ENCODE measurements at regions not wholly inside any gene's neighbourhood (a gene's known extent, or its start where the extent isn't known, plus 50 kb on each side); places are given as distances from the start of the nearest gene placed in this dataset.
A peak's percentile ranks its signal among the peaks of the same experiment; 100 is the strongest.
"Not testable (repeated sequence)": the region's sequence is repeated elsewhere in the genome, so short reads cannot be mapped to it uniquely, and the experiment has no call there.

DNA sequence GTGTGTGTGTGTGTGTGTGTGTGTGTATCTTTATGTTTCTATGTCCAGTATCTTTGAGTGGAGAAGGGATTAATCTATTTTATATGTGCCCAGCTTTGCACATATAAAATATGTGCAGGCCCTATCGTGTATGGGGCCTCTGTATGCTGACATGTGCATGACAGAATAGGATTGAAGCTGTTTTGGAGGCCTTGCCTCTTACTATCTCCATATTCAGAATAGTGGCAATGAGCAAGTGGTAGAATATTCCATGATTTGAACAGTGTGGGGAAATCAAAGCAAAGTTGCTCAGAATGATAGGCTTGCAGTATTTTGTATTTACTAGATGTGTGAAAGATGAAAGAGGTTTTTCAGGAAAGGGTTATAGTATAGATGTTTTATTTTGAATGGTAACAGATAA lies 480.8 kb downstream of the XIRP2 start:
- no peak for DNase-seq (ENCODE audit: low read depth, low spot score)

GRCh38 chr2:167368371-167368770 lies 480.1 kb downstream of the XIRP2 start:
- no peak for DNase-seq (ENCODE audit: low read depth, low spot score)

- DNase-seq (ENCODE audit: low read depth, low spot score): no peak
These were observed 476.9 kb downstream of the XIRP2 start for GRCh38 chr2:167365216-167365615.

- no peak for DNase-seq (ENCODE audit: low read depth, low spot score)
These were observed 473.1 kb downstream of the XIRP2 start for GRCh38 chr2:167361426-167361825.

DNA sequence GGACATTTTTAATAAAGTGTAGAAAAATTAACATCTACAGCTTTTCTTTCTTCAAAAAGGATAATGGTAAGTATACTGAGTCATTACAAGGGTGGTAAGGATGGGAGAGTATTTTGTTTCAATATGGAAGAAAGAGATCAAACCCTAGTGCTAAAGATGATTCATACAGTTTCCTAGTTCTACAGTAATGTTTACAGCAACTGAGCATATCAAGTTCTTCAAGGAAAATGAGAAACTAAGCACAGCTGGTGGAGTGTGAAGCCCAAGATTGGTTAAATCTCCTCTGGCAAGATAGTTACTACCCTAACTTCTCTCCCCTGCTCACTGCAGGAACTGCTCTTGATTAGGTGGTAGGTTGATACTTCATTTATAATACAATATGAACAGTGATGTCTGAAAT lies 467.5 kb downstream of the XIRP2 start:
- no peak for DNase-seq (ENCODE audit: low read depth, low spot score)

DNA sequence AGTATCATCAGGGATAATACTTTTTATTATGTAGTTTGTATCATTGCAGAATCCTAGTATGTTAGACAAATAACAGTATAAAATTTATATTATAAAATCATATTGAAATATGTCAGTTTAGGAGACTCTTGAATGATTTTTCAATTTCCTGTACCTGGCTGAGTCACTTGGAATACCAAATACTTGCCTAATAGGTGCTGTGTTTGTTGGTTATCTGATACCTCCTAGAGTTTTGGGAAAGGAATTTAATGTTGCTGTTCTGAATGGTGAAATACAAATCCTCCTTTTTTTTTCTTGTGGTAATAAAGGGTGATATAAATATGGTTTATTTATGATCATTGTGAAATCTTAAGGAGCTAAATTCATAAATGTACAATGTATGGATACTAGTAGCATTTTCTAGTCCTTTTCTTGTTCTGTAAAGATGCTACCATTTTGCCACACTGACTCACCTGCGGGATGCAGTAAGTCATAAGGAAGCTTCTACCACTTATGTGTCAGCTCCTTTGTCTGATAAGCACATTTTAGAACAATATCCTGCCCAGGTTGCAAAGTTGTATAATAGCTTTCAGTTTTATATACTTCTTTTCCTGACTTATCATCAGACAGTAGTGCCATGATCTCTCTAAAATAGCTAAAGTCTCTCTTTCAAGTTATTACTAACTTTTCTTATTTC lies 465.5 kb downstream of the XIRP2 start:
- no peak for DNase-seq (ENCODE audit: low read depth, low spot score)

DNA sequence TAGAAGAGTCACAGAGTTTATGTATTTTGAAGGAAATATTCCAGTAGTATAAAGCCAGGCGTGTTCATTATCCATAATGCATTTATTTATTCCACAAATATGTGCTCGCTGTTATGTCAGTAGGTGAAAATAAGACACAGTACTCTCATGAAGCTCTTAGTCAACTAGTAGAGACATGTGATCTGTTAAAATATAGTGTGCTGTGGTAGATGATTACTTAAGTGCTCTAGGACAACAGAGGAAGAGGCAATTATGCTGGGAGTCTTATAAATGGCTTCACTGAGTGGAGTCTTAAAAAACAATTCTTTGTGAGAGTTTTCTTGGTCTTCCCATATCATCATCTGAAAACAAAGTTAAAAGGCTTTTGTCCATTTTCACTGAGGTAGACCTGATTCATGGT lies 457.3 kb downstream of the XIRP2 start:
- no peak for DNase-seq (ENCODE audit: low read depth, low spot score)

DNA sequence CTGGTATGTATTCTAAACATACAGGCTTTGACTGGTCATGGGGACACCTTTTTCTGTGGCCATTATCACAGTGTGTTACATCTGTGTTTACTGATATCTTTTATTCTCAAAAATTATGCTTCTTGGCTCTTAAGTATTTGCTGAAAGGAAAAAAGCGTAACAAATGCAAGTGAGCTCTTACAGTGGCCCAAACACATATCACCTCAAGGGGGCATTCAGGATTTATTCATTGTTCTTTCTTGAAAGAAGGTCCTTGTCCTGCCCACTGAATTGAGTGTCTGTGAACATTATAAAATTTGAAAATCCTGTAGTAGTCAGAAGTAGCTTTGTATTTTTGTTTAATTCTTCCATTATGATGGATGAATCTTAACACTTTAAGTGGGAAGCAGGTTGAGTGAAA lies 454.5 kb downstream of the XIRP2 start:
- no peak for DNase-seq (ENCODE audit: low read depth, low spot score)

DNA sequence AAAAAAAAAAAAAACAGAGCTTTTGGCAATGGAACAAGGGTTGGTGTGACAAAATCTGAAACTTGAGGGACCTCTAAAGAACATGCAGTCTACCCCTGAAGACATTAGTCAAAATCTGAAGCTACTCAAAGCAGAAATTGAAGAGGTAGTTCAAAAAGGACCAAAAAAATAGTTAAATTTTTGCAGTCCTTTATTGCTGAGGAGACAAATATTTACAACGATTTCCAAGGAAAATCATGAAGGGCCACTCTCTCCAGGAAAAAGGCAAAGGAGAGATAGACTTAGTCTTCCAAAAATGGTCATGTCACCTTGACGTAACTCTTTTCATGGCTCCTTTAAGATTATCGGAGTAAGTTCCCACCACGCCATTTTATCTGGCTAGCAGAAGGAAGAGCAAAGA lies 452.0 kb downstream of the XIRP2 start:
- no peak for DNase-seq (ENCODE audit: low read depth, low spot score)

- no peak for DNase-seq (ENCODE audit: low read depth, low spot score)
These were observed 447.9 kb downstream of the XIRP2 start for GRCh38 chr2:167336213-167336612.

- DNase-seq (ENCODE audit: low read depth, low spot score): peak; percentile 56
These were observed 447.3 kb downstream of the XIRP2 start for GRCh38 chr2:167335541-167335992.

DNA sequence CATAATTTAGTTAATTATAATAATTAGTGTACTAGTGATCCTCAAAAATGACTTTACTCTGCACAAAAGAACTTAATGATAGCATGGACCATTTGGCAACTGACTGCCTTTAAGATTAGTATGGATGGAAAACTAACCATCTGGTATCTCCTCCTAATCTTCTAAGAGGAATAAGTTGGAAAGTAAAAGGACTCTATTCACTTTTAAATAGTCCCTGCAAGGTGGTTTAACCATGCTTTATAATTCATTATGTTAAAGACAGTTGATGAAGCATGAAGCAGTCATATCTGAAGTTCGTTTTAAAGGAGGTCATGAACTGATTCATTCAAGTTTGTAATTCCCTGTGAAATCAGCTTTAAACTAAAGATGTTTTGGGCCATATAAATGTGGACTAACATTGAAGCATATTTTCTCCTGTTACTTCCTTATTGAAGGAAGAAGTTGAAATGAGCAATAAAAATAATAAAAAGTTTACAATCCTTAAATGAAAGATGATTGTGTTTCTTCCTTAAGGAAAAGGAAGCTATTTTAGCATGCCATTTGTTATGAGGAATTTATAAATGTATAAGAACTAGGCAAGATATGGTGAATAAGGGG lies 446.0 kb downstream of the XIRP2 start:
- no peak for DNase-seq (ENCODE audit: low read depth, low spot score)

GRCh38 chr2:167333245-167333644 lies 445.0 kb downstream of the XIRP2 start:
- DNase-seq (ENCODE audit: low read depth, low spot score): no peak

GRCh38 chr2:167332358-167332757 lies 444.1 kb downstream of the XIRP2 start:
- no peak for DNase-seq (ENCODE audit: low read depth, low spot score)

DNA sequence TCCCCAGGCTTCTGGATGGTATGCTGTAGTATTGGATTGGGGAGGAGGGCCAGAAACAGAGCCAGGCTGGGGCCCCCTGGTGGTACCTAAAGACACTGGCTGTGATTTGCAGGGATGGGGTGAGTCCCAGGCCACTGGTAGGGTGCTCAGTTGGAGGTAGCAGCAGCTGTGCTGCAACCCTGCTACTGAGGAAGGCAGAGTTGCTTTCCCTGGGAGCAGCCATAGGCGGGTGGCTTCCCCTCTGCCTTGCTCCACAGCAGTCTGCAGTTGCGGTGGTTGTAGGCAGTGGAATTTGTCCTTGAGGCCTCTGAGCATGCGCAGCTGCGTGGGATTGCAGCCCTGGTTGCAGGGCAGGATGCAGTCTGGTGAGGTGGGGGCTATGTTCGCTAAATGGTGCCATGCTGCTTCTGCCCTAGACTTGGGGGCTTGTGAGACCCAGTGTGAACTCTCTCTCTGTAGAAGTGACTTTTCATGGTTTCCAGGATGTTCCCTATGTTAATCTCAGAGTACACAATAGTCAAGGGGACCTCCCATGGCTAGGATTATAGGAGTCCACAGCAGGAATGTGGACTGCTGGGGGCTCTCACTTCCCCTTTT lies 443.5 kb downstream of the XIRP2 start:
- no peak for DNase-seq (ENCODE audit: low read depth, low spot score)

GRCh38 chr2:167328808-167329207 lies 440.5 kb downstream of the XIRP2 start:
- not testable (repeated sequence) for DNase-seq (ENCODE audit: low read depth, low spot score)

DNA sequence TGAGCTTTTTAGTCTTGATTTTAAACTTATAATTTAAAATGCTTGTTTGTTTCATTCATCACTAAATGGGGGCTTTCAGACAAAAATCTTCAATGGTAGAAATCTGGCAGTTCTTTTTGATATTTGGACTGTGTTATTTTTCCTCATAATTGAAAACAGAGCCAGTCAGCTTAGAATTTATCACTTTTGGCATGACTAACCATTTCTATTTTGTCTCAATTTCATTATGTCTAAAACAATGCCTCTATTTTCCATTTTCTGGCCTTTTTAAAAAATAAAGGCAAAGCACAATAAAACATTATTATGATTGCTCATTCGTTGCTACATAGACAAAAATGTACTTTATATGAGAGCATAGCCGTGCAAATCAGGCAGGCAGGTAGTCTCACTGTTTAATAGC lies 434.5 kb downstream of the XIRP2 start:
- DNase-seq (ENCODE audit: low read depth, low spot score): no peak

- no peak for DNase-seq (ENCODE audit: low read depth, low spot score)
These were observed 430.3 kb downstream of the XIRP2 start for GRCh38 chr2:167318581-167318980.

DNA sequence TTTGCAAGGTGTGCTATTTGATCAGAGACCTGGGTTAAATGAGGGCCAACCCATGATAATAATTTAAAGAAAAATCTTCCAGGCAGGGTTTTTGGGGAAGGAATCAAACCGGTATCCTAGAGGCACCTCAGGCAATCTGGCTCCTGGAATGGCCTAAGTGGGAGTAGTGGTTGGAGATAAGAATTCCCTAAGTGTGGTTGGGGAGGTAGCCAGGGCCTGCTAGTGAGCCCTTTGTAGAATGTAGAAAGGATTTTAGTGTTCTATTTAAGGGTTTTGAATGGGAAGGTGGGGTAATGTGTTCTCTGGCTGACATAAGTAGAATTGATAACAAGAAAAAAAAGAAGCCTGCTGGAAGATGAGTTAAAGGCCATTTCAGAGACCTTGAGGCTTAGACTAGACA lies 422.2 kb downstream of the XIRP2 start:
- DNase-seq (ENCODE audit: low read depth, low spot score): peak; percentile 23

Data from astrocyte of the hippocampus (primary cell).